ENCODE measurements at regions not wholly inside any gene's neighbourhood (a gene's known extent, or its start where the extent isn't known, plus 50 kb on each side); places are given as distances from the start of the nearest gene placed in this dataset.

- TF ChIP-seq CTCF (IDR thresholded peaks at IDR 0.05; ENCODE audit: low read depth, low read length, missing control alignments), result no peak
- DNase-seq (ENCODE audit: low read depth), result no peak
- H3K4me3 ChIP-seq (ENCODE audit: low read depth, low read length), result no peak overlapping the region
Measured at GRCh38 chr2:240204431-240205276, 64.2 kb upstream of the OTOS start.

- no peak overlapping the region for H3K4me3 ChIP-seq (ENCODE audit: low read depth, low read length)
- no peak for DNase-seq (ENCODE audit: low read depth)
- no peak for TF ChIP-seq CTCF (IDR thresholded peaks at IDR 0.05; ENCODE audit: low read depth, low read length, missing control alignments)
Measured at GRCh38 chr2:240205348-240205747, 64.9 kb upstream of the OTOS start.

GRCh38 chr2:240205772-240206171 is 65.3 kb upstream of the OTOS start:
- no peak for TF ChIP-seq CTCF (IDR thresholded peaks at IDR 0.05; ENCODE audit: low read depth, low read length, missing control alignments)
- no peak for DNase-seq (ENCODE audit: low read depth)
- no peak overlapping the region for H3K4me3 ChIP-seq (ENCODE audit: low read depth, low read length)

GRCh38 chr2:240206630-240207029 is 66.2 kb upstream of the OTOS start:
- no peak for DNase-seq (ENCODE audit: low read depth)
- no peak for TF ChIP-seq CTCF (IDR thresholded peaks at IDR 0.05; ENCODE audit: low read depth, low read length, missing control alignments)

GRCh38 chr2:240207661-240208060 is 67.2 kb upstream of the OTOS start:
- DNase-seq (ENCODE audit: low read depth), result no peak
- no peak for TF ChIP-seq CTCF (IDR thresholded peaks at IDR 0.05; ENCODE audit: low read depth, low read length, missing control alignments)
- H3K4me3 ChIP-seq (ENCODE audit: low read depth, low read length), result no peak overlapping the region

More at GRCh38 chr2:240206630-240207029, 66.2 kb upstream of the OTOS start:
- no peak overlapping the region for H3K4me3 ChIP-seq (ENCODE audit: low read depth, low read length)

GRCh38 chr2:240208096-240208495 is 67.6 kb upstream of the OTOS start:
- no peak for DNase-seq (ENCODE audit: low read depth)
- no peak overlapping the region for H3K4me3 ChIP-seq (ENCODE audit: low read depth, low read length)
- no peak for TF ChIP-seq CTCF (IDR thresholded peaks at IDR 0.05; ENCODE audit: low read depth, low read length, missing control alignments)
